C1 segment of cervical spinal cord (tissue), 14 donors: ENCODE measurements at regions not wholly inside any gene's neighbourhood (a gene's known extent, or its start where the extent isn't known, plus 50 kb on each side); places are given as distances from the start of the nearest gene placed in this dataset.
A peak's percentile ranks its signal among the peaks of the same experiment; 100 is the strongest.
"Not testable (repeated sequence)": the region's sequence is repeated elsewhere in the genome, so short reads cannot be mapped to it uniquely, and the experiment has no call there.

Experiments used
- DNase-seq, 14 donors: peaks; one replicate each; lab custom pipeline; 2025; lab: John Stamatoyannopoulos, UW

- no peak for DNase-seq
Observed at GRCh38 chr5:18216729-18217128, 582.5 kb downstream of the TAF11L14 start.

DNA sequence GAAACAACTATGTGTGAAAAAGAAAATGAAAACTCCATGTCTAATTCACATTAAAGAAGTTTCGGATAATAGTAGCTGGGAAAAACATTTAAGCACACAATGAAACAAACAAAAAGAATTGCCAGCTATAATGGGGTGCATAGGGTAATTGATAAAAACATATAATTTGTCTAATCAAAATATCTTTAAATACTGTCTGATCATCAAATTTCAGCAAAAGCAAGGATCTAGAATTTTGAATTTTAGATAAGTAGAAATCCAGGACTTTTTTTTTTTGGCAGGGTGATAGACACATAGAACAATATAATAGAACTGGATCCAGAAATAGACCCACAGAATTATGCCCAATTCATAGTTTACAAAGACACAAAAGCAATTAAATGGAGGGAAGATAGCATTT is 585.0 kb downstream of the TAF11L14 start:
- DNase-seq, result no peak

- DNase-seq, result no peak
Observed at GRCh38 chr5:18220631-18221030, 586.4 kb downstream of the TAF11L14 start.

DNA sequence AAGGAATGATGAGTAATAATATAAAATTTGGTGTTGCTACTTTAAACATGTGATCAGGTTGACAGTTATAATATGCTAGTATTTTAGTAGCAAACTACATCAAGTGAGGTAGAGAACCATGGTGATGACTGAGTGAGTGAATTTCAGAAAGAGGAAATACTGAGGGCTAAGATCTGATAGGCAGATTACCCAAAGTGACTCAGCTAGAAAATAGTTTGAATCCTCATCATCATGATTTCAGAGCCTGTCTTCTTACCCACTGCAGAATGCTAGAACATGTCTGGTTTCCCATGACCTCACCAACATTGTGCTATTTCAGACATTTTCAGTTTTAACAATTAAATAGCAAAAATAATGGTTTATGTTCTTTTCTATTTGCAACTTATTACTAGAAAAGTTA is 602.1 kb downstream of the TAF11L14 start:
- DNase-seq, result no peak

GRCh38 chr5:18238321-18238720 is 604.1 kb downstream of the TAF11L14 start:
- DNase-seq, result no peak

- no peak for DNase-seq
Observed at GRCh38 chr5:18240971-18241370, 606.7 kb downstream of the TAF11L14 start.

DNA sequence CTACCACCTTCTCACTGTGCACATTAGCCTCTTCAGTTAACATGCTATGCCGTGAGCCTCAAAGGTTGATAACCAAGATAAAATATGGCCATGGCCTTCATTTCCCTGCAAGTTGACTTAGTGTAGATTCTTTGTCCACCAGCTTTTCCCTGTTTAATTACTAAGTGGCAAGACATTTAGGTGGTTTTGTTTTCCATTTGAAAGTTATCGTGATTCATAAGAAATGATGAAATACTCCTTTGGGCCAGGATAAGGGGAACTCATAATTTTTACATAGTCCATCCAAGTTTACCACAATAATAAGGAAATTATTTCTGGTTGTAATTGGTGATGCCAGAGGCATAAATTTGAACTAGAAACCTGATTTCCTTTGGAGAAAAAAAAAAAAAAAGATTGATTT is 609.6 kb downstream of the TAF11L14 start:
- DNase-seq, result no peak

- DNase-seq, result no peak
Observed at GRCh38 chr5:18244309-18244708, 610.0 kb downstream of the TAF11L14 start.

DNA sequence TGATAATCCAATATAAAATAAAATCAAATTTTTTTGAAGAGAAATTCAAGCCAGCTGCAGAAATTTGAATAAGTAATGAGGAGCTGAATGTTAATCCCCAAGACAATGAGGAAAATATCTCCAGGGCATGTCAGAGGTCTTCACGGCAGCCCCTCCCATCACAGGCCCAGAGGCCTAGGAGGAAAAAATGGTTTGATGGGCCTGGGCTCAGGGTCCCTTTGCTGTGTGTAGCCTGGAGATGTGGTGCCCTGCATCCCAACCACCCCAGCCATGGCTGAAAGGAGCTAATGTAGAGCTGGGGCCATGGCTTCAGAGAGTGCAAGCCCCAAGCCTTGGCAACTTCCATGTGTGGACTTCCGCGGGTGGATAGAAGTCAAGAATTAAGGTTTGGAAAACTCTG is 618.3 kb downstream of the TAF11L14 start:
- no peak for DNase-seq

GRCh38 chr5:18264126-18264882 is 630.0 kb downstream of the TAF11L14 start:
- no peak for DNase-seq

GRCh38 chr5:18270635-18271338 is 636.5 kb downstream of the TAF11L14 start:
- no peak for DNase-seq

GRCh38 chr5:18276939-18277338 is 642.7 kb downstream of the TAF11L14 start:
- no peak for DNase-seq

DNA sequence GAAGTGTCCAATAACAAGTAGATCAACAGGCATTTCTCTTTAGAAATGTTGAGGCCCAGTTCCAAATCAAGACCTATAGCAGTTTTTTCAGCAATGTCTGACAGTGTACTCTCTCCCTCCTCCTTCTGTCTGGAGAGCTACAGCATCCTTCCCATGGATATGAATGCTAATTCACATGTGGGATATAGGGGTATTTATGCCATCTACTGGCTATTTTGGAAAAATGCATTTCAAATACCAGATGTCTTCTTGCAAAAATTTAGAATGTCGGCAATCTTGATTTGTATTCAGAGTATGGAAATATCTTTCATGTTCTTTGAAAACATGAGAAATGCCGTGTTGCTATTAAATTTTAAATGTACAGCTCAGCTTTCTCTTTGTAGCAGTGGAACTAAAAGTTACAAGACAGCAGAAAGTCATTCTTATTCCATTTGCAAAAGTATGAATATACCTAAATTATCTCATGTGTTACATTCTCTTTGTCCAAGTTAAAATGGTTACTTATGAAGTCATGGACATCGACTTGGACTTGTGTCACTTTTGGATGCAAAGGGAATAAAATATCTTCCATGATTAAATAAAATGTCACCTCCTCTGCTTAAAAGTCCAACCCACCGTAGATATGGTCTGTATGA is 647.8 kb downstream of the TAF11L14 start:
- no peak for DNase-seq

GRCh38 chr5:18285257-18285656 is 651.0 kb downstream of the TAF11L14 start:
- no peak for DNase-seq

- no peak for DNase-seq
Observed at GRCh38 chr5:18292146-18292545, 657.9 kb downstream of the TAF11L14 start.

DNA sequence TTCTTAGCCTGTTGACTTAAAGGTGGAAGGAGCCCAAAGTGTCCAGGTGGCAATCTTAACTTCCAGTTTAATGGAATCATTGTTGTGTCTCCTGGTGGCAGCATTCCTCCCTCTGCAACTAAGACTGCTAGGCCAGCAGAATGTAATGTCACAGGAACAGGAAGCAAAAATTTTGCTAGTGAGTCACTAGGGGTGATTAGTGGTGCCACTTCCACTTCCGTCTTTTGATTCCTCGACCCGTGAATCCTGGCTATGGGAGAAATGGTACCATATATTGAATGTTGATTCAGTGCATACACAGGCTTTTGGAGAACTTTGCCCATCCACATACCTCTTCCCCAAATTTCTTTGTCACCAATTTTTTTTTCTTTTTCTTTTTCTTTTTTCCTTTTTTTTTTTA is 661.4 kb downstream of the TAF11L14 start:
- not testable (repeated sequence) for DNase-seq

- no peak for DNase-seq
Observed at GRCh38 chr5:18299166-18299565, 664.9 kb downstream of the TAF11L14 start.

GRCh38 chr5:18305288-18305924 is 671.1 kb downstream of the TAF11L14 start:
- peak in 1 of 14 donors; percentile 36 for DNase-seq

- no peak for DNase-seq
Observed at GRCh38 chr5:18311266-18311665, 677.0 kb downstream of the TAF11L14 start.

GRCh38 chr5:18312016-18312415 is 677.8 kb downstream of the TAF11L14 start:
- DNase-seq, result no peak

DNA sequence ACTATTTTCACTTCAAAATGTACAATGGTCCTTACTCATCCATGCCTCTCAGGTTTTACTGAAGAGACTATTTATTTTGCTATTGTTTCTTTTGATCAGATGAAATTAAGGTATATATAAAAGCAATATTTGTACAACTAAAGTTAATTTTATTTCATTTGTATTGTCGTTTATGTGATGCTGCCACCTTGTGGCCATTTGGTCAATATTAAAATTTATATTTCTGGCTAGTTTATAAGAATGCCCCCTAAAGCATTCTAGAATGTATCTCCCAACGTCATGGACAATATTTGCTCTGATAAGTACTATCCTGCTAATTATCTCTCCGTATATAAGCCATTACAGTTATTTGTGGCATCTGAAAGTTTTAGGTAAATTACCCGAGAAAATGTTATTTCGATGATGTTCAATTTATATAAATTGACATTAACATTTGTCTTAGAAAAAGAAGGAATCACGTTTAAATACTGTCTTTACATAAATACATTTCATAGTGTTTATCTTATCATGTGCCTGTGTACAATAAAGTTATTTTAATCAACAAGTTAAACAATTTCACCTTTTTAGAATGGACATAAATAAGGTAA is 680.0 kb downstream of the TAF11L14 start:
- DNase-seq, result no peak
